DND-41 (cell line): ENCODE measurements at regions not wholly inside any gene's neighbourhood (a gene's known extent, or its start where the extent isn't known, plus 50 kb on each side); places are given as distances from the start of the nearest gene placed in this dataset.

Experiments
- ATAC-seq: fragments of 200-7000 bp; cut with Tn5 transposase; 3 replicates; pipeline ENCODE4 v1.9.1; 2021; ENCODE audit warnings: low read depth; ENCODE audit not compliant: insufficient read depth
- DNase-seq: peaks from one replicate; pipeline ENCODE4 v3.0.0-alpha.2; 2020
- H2AFZ ChIP-seq: 2 replicates; pipeline ENCODE4 v1.6.0; 2012; ENCODE audit warnings: low read depth, low read length
- H3K27ac ChIP-seq: 2 replicates; pipeline ENCODE4 v1.5.1; 2012; ENCODE audit warnings: low read length, inconsistent platforms
- H3K27me3 ChIP-seq: fragments of 200-600 bp; sonication (generic); 2 replicates; pipeline ENCODE4 v1.6.0; 2012; ENCODE audit warnings: low read length, mild to moderate bottlenecking, inconsistent platforms; ENCODE audit not compliant: insufficient read depth, poor library complexity
- H3K36me3 ChIP-seq: 2 replicates; pipeline ENCODE4 v1.5.1; 2012; ENCODE audit warnings: low read length, inconsistent platforms; ENCODE audit not compliant: insufficient read depth
- H3K4me1 ChIP-seq: 2 replicates; pipeline ENCODE4 v1.5.1; 2012; ENCODE audit warnings: mild to moderate bottlenecking, low read length; ENCODE audit not compliant: insufficient read depth
- H3K4me2 ChIP-seq: 2 replicates; pipeline ENCODE4 v1.6.0; 2012; ENCODE audit warnings: mild to moderate bottlenecking, moderate library complexity, low read length, inconsistent platforms; ENCODE audit not compliant: insufficient read depth
- H3K4me3 ChIP-seq, 2 experiments: fragments of 200-600 bp in 1 of 2; shearing (Covaris generic) in 1 of 2; 2 replicates each; pipeline ENCODE4 v1.5.1; 2012 to 2016; ENCODE audit warnings: inconsistent platforms in 2 of 2, low read length in 2 of 2, mild to moderate bottlenecking in 2 of 2, low read depth in 1 of 2, moderate library complexity in 1 of 2
- H3K79me2 ChIP-seq: 2 replicates; pipeline ENCODE4 v1.6.0; 2012; ENCODE audit warnings: low read length, inconsistent platforms; ENCODE audit not compliant: insufficient read depth
- H3K9ac ChIP-seq: 2 replicates; pipeline ENCODE4 v1.6.0; 2012; ENCODE audit warnings: low read depth, mild to moderate bottlenecking, inconsistent platforms, low read length, moderate library complexity
- H3K9me3 ChIP-seq: 2 replicates; pipeline ENCODE4 v1.5.1; 2012; ENCODE audit warnings: low read length, moderate library complexity, mild to moderate bottlenecking, inconsistent platforms; ENCODE audit not compliant: insufficient read depth, severe bottlenecking
- H4K20me1 ChIP-seq: 2 replicates; pipeline ENCODE4 v1.6.0; 2012; ENCODE audit warnings: low read length; ENCODE audit not compliant: insufficient read depth
- CTCF ChIP-seq: IDR thresholded peaks from 2 replicates; pipeline ENCODE4 v1.5.1; 2012; ENCODE audit warnings: borderline replicate concordance, low read length, moderate library complexity, mild to moderate bottlenecking; ENCODE audit not compliant: poor library complexity, severe bottlenecking; ENCODE audit errors: extremely low read depth
- EZH2 ChIP-seq: IDR thresholded peaks from 3 replicates; pipeline ENCODE4 v1.6.1; 2012; ENCODE audit warnings: borderline replicate concordance, low read depth, mild to moderate bottlenecking, moderate library complexity, low read length, inconsistent platforms; ENCODE audit not compliant: severe bottlenecking

GRCh38 chr3:72186400-72186855 is 401.5 kb upstream of the PROK2 start:
- H3K4me1 ChIP-seq = no peaks in the 10 kb centered on the region
- no peak overlapping the region for H3K4me2 ChIP-seq
- H4K20me1 ChIP-seq = no peaks in the 10 kb centered on the region
- no peak overlapping the region for H3K27ac ChIP-seq
- H3K4me3 ChIP-seq = no peak overlapping the region
- H3K27me3 ChIP-seq = peaks cover 2% of the 10 kb centered on the region
- H3K79me2 ChIP-seq = no peaks in the 10 kb centered on the region
- TF ChIP-seq CTCF = no peak
- TF ChIP-seq EZH2 = no peak
- DNase-seq (no peak), ATAC-seq (no peak)
- no peaks in the 10 kb centered on the region for H3K9me3 ChIP-seq
- H3K9ac ChIP-seq = no peak overlapping the region
- H2AFZ ChIP-seq = no peak overlapping the region
- H3K36me3 ChIP-seq = no peaks in the 10 kb centered on the region

GRCh38 chr3:72185549-72186399 is 400.8 kb upstream of the PROK2 start:
- Histone ChIP-seq H3K4me1 (no peaks in the 10 kb centered on the region), H3K4me3 (no peak overlapping the region), H3K9ac (no peak overlapping the region), H3K9me3 (no peaks in the 10 kb centered on the region), H3K27ac (no peak overlapping the region), H4K20me1 (no peaks in the 10 kb centered on the region), H3K27me3 (peaks cover 2% of the 10 kb centered on the region), H3K4me2 (no peak overlapping the region), H3K79me2 (no peaks in the 10 kb centered on the region), H2AFZ (no peak overlapping the region), H3K36me3 (no peaks in the 10 kb centered on the region)
- DNase-seq = no peak
- ATAC-seq = no peak
- TF ChIP-seq EZH2 (no peak), CTCF (no peak)

- Histone ChIP-seq H3K79me2 (no peaks in the 10 kb centered on the region), H4K20me1 (no peaks in the 10 kb centered on the region), H2AFZ (no peak overlapping the region), H3K4me2 (no peak overlapping the region), H3K4me1 (no peaks in the 10 kb centered on the region), H3K27ac (no peak overlapping the region), H3K4me3 (no peak overlapping the region), H3K9ac (no peak overlapping the region), H3K9me3 (no peaks in the 10 kb centered on the region), H3K36me3 (no peaks in the 10 kb centered on the region), H3K27me3 (no peaks in the 10 kb centered on the region)
- DNase-seq (no peak), ATAC-seq (no peak)
- TF ChIP-seq EZH2 (no peak), CTCF (no peak)
Measured at GRCh38 chr3:72183489-72183888, 398.5 kb upstream of the PROK2 start.
